ENCODE measurements at regions not wholly inside any gene's neighbourhood (a gene's known extent, or its start where the extent isn't known, plus 50 kb on each side); places are given as distances from the start of the nearest gene placed in this dataset.
"Not testable (repeated sequence)": the region's sequence is repeated elsewhere in the genome, so short reads cannot be mapped to it uniquely, and the experiment has no call there.

GRCh38 chr6:110545081-110545872 lies 68.9 kb upstream of the SLC22A16 start:
- peaks cover 0 to 3% of the 10 kb centered on the region in 2 donors for H3K36me3 Mint-ChIP-seq (ENCODE audit: insufficient read depth in 2 of 2)
- H3K9me3 Mint-ChIP-seq, result peaks cover 2 to 4% of the 10 kb centered on the region in 2 donors
- DNase-seq, result no peak
- peaks cover 11% of the 10 kb centered on the region for H3K4me1 Mint-ChIP-seq (ENCODE audit: low read depth)
- no peak overlapping the region for H3K27ac Mint-ChIP-seq
- peak overlapping the region in 1 of 2 donors; percentile 19 for H3K4me3 Mint-ChIP-seq
- no peak for ATAC-seq (replicated peaks in 1 of 2)
- H3K27me3 Mint-ChIP-seq (ENCODE audit: low read depth), result peaks cover 19% of the 10 kb centered on the region

GRCh38 chr6:110544472-110544871 lies 68.1 kb upstream of the SLC22A16 start:
- Mint-ChIP-seq H3K4me1 (ENCODE audit: low read depth) (peaks cover 11% of the 10 kb centered on the region), H3K36me3 (ENCODE audit: insufficient read depth in 2 of 2) (peaks cover 1 to 4% of the 10 kb centered on the region in 2 donors), H3K9me3 (peaks cover 3 to 6% of the 10 kb centered on the region in 2 donors), H3K4me3 (peak overlapping the region; percentile 29 to 80), H3K27ac (peak overlapping the region; percentile 64), H3K27me3 (ENCODE audit: low read depth) (peaks cover 19% of the 10 kb centered on the region)
- ATAC-seq (replicated peaks in 1 of 2), result peak in 1 of 2 donors; percentile 36
- DNase-seq, result no peak

- H3K27ac Mint-ChIP-seq, result no peak overlapping the region
- peaks cover 4 to 6% of the 10 kb centered on the region in 2 donors for H3K36me3 Mint-ChIP-seq (ENCODE audit: insufficient read depth in 2 of 2)
- peak overlapping the region in 1 of 2 donors; percentile 12 for H3K4me3 Mint-ChIP-seq
- peaks cover 16% of the 10 kb centered on the region for H3K4me1 Mint-ChIP-seq (ENCODE audit: low read depth)
- peaks cover 19% of the 10 kb centered on the region for H3K27me3 Mint-ChIP-seq (ENCODE audit: low read depth)
- no peak for DNase-seq
- ATAC-seq (replicated peaks in 1 of 2), result no peak
- peaks cover 7 to 11% of the 10 kb centered on the region in 2 donors for H3K9me3 Mint-ChIP-seq
Observed at GRCh38 chr6:110543106-110543505, 66.7 kb upstream of the SLC22A16 start.

DNA sequence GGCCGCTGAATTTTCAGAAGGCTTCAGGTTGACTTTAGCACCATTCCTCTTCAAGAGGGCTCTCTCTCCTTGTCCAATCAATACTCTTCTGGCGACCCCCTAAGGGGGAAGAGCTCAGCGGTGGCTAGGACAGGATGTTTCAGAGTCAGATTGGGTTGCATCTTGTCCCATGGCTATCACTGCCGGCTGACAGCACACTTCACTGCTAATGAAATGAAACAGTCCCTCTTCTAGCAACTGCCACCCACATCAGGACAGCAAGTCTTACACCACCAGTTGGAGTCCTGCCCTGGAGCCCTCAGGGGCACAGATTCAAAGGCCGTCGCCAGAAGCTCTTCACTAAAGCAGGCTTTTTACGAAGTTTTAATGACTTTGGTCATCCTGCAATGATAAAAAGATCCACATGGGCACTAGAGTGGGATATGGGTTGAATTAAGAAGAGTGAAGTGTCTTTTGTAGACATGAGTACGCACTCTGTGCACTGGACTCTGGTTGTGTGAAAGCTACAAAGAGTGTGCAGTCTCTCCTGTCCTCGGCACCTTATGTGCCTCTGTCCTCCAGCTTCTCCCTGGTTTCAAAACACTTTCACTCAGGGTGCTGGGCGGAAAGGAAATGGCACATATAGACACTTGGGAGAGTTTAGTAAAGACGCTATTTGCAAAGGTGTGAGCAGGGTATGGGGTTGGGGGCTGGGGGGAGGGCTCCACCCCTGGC lies 66.1 kb upstream of the SLC22A16 start:
- H3K27ac Mint-ChIP-seq, result no peak overlapping the region

GRCh38 chr6:110541701-110542309 lies 65.4 kb upstream of the SLC22A16 start:
- Mint-ChIP-seq H3K36me3 (ENCODE audit: insufficient read depth in 2 of 2) (peaks cover 4 to 6% of the 10 kb centered on the region in 2 donors), H3K27ac (no peak overlapping the region), H3K9me3 (peaks cover 7 to 11% of the 10 kb centered on the region in 2 donors), H3K27me3 (ENCODE audit: low read depth) (peaks cover 19% of the 10 kb centered on the region), H3K4me3 (no peak overlapping the region), H3K4me1 (ENCODE audit: low read depth) (peaks cover 24% of the 10 kb centered on the region)
- no peak for ATAC-seq (replicated peaks in 1 of 2)
- DNase-seq, result no peak

More for the DNA sequence above, 66.1 kb upstream of the SLC22A16 start:
- Mint-ChIP-seq H3K9me3 (peaks cover 7 to 11% of the 10 kb centered on the region in 2 donors), H3K4me1 (ENCODE audit: low read depth) (peaks cover 19% of the 10 kb centered on the region), H3K27me3 (ENCODE audit: low read depth) (peaks cover 19% of the 10 kb centered on the region), H3K36me3 (ENCODE audit: insufficient read depth in 2 of 2) (peaks cover 4 to 6% of the 10 kb centered on the region in 2 donors), H3K4me3 (no peak overlapping the region)
- DNase-seq (no peak), ATAC-seq (replicated peaks in 1 of 2) (no peak)

GRCh38 chr6:110539277-110540019 lies 63.0 kb upstream of the SLC22A16 start:
- not testable (repeated sequence) for H3K4me3 Mint-ChIP-seq; H3K36me3 Mint-ChIP-seq (ENCODE audit: insufficient read depth in 2 of 2); DNase-seq; H3K9me3 Mint-ChIP-seq; H3K27me3 Mint-ChIP-seq (ENCODE audit: low read depth); ATAC-seq (replicated peaks in 1 of 2); H3K27ac Mint-ChIP-seq
- peaks cover 40% of the 10 kb centered on the region for H3K4me1 Mint-ChIP-seq (ENCODE audit: low read depth)

DNA sequence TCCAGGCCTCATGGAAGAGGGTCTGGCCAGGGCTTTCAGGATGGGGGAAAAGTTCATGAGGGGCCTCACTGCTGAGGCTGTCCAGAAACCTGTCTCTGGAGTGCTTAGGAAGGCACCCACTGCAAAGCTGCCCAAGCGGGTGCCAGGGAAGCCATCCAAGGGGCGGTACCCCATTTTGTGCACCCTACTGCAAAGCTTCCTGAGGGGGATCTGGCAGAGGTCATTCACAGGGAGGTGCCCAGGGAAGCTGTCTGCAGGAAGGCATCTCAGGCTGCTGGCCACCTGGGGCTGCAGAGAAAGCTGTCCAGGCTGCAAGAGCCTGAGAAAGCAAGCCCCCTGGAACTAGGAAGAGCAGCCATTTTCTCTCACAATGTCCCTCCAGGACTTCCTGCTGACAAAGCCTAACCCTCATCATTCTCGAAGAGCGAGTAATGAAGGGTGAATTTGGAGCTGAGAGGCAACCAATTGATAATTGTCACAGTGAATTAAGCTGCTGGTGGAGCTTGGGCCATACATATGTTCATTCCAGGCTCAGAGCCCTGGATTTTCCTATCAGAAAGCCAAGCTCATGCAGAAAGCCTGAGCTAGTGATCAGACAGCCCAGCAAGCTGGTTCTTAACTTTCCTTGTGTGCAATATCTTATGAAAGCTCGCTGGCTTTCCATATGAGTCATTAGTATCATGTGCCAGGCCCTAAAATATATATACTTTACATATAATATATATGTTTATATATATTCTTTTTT lies 62.2 kb upstream of the SLC22A16 start:
- no peak overlapping the region for H3K27ac Mint-ChIP-seq
- peaks cover 5% of the 10 kb centered on the region for H3K27me3 Mint-ChIP-seq (ENCODE audit: low read depth)
- DNase-seq (no peak), ATAC-seq (replicated peaks in 1 of 2) (no peak)
- H3K9me3 Mint-ChIP-seq, result peaks cover 5 to 7% of the 10 kb centered on the region in 2 donors
- H3K4me3 Mint-ChIP-seq, result no peak overlapping the region
- H3K36me3 Mint-ChIP-seq (ENCODE audit: insufficient read depth in 2 of 2), result peaks cover 3 to 4% of the 10 kb centered on the region in 2 donors
- peaks cover 49% of the 10 kb centered on the region for H3K4me1 Mint-ChIP-seq (ENCODE audit: low read depth)

GRCh38 chr6:110537208-110538123 lies 61.1 kb upstream of the SLC22A16 start:
- H3K27ac Mint-ChIP-seq, result peak overlapping the region; percentile 53
- peaks cover 5 to 7% of the 10 kb centered on the region in 2 donors for H3K9me3 Mint-ChIP-seq
- peak; percentile 98 for ATAC-seq (replicated peaks in 1 of 2)
- H3K4me3 Mint-ChIP-seq, result peak overlapping the region; percentile 16 to 64
- DNase-seq, result peak in 1 of 2 donors; percentile 13
- H3K36me3 Mint-ChIP-seq (ENCODE audit: insufficient read depth in 2 of 2), result peaks cover 3 to 4% of the 10 kb centered on the region in 2 donors
- H3K27me3 Mint-ChIP-seq (ENCODE audit: low read depth), result no peaks in the 10 kb centered on the region
- peaks cover 53% of the 10 kb centered on the region for H3K4me1 Mint-ChIP-seq (ENCODE audit: low read depth)

DNA sequence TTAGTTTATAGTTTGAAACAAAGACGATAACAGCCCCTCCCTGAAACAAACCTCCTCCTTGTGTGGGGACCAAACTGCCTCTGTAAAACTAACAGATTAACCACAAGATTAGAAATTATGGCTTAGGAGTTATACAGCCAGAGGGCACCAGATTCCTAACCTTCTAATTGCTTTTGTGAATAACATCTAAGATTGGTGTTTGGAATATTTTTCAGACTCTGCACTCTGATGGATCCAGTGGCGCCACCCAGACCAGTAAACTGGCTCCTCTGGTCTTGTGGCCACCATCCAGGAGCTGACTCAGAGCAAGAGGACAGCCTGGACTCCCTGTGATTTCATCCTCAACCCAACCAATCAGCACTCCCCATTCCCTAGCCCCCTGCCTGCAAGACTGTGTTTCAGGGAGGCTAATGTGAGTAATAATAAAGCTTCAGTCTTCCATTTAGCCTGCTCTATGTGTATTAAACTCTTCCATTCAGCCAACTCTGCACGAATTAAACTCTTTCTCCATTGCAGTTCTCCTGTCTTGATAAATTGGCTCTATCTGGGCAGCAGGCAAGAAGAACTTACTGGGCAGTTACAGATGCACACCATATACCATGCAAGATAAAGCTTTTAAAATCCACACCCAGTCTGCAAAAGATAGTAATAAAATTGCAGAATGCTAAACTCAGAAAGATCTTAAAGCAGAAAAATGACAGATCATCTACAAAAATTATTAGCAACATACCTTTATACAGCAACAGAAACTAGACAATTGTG lies 58.5 kb upstream of the SLC22A16 start:
- Mint-ChIP-seq H3K4me3 (no peak overlapping the region), H3K9me3 (peaks cover 5 to 7% of the 10 kb centered on the region in 2 donors), H3K27me3 (ENCODE audit: low read depth) (no peaks in the 10 kb centered on the region), H3K4me1 (ENCODE audit: low read depth) (peaks cover 53% of the 10 kb centered on the region), H3K27ac (no peak overlapping the region), H3K36me3 (ENCODE audit: insufficient read depth in 2 of 2) (peaks cover 3 to 4% of the 10 kb centered on the region in 2 donors)
- ATAC-seq (replicated peaks in 1 of 2), result no peak
- no peak for DNase-seq

GRCh38 chr6:110532431-110532830 lies 56.0 kb upstream of the SLC22A16 start:
- no peak for DNase-seq
- no peaks in the 10 kb centered on the region for H3K27me3 Mint-ChIP-seq (ENCODE audit: low read depth)
- no peaks in the 10 kb centered on the region for H3K9me3 Mint-ChIP-seq
- H3K4me3 Mint-ChIP-seq, result no peak overlapping the region
- no peaks in the 10 kb centered on the region for H3K36me3 Mint-ChIP-seq (ENCODE audit: insufficient read depth in 2 of 2)
- peaks cover 48% of the 10 kb centered on the region for H3K4me1 Mint-ChIP-seq (ENCODE audit: low read depth)
- no peak overlapping the region for H3K27ac Mint-ChIP-seq
- ATAC-seq (replicated peaks in 1 of 2), result no peak

DNA sequence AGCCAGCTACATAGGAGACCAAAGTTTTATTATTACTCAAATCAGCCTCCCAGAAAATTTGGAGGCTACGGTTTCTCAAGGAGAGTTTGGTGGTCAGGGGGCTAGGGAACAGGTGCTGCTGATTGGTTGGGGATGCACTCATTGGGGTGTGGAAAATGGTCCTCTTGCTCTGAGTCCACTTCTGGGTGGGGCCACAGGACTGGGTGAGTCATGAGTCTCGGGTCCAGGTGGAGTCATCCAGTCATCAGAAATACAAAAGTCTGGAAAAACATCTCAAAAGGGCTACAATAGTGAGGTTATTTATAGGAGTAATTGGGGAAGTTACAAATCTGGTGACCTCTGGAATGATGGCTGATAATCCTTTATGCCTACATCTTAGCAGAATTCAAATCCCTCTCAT lies 54.3 kb upstream of the SLC22A16 start:
- Mint-ChIP-seq H3K27me3 (ENCODE audit: low read depth) (no peaks in the 10 kb centered on the region), H3K4me3 (no peak overlapping the region), H3K27ac (no peak overlapping the region), H3K36me3 (ENCODE audit: insufficient read depth in 2 of 2) (no peaks in the 10 kb centered on the region), H3K9me3 (no peaks in the 10 kb centered on the region), H3K4me1 (ENCODE audit: low read depth) (peaks cover 30% of the 10 kb centered on the region)
- peak in 1 of 2 donors; percentile 39 for ATAC-seq (replicated peaks in 1 of 2)
- peak in 1 of 2 donors; percentile 13 for DNase-seq
